Caco-2 (cell line): ENCODE measurements at regions not wholly inside any gene's neighbourhood (a gene's known extent, or its start where the extent isn't known, plus 50 kb on each side); places are given as distances from the start of the nearest gene placed in this dataset.

Source experiments
- BruUV-seq: library from RNA; stranded (reverse); fragments of 400-500 nt; replicated peaks from 2 replicates; lab custom pipeline; 2021; lab: Mats Ljungman, UMichigan
- CTCF ChIA-PET: fragments of 300-600 bp; sonication (Branson Sonifier 250); formaldehyde crosslinking; loops from one replicate; lab custom pipeline; 2022; ENCODE audit warnings: antibody characterized with exemption; lab: Charles Lee
- POLR2A ChIA-PET: fragments of 300-600 bp; sonication (Branson Sonifier 250); formaldehyde crosslinking; loops from one replicate; lab custom pipeline; 2022; ENCODE audit warnings: antibody characterized with exemption; lab: Charles Lee
- DNase-seq, 2 experiments: peaks; one replicate each; pipeline versions ENCODE4 v3.0.0 to v3.0.0-alpha.2; 2020 to 2022
- H3K27me3 ChIP-seq: replicated peaks from 2 replicates; pipeline ENCODE4 v1.6.0; 2011; ENCODE audit warnings: low read length; ENCODE audit not compliant: control insufficient read depth, insufficient read depth
- H3K36me3 ChIP-seq: 2 replicates; pipeline ENCODE4 v1.5.1; 2011; ENCODE audit warnings: low read length; ENCODE audit not compliant: control insufficient read depth, insufficient read depth
- H3K4me1 ChIP-seq: fragments of 250-450 bp; sonication (Bioruptor Pico); 2 replicates; pipeline ENCODE4 v1.5.1; 2020; ENCODE audit warnings: mild to moderate bottlenecking
- H3K4me3 ChIP-seq: 2 replicates; pipeline ENCODE4 v1.5.1; 2011; ENCODE audit warnings: low read depth, mild to moderate bottlenecking, control low read depth, low read length
- H3K9me3 ChIP-seq: fragments of 250-450 bp; sonication (Bioruptor Pico); 2 replicates; pipeline ENCODE4 v1.5.1; 2020; ENCODE audit warnings: mild to moderate bottlenecking, moderate library complexity
- H3K27ac Mint-ChIP-seq: one replicate; pipeline ENCODE4 v1.8.0; 2022; ENCODE audit warnings: mixed read lengths; ENCODE audit not compliant: unreplicated experiment
- H3K27me3 Mint-ChIP-seq: one replicate; pipeline ENCODE4 v1.8.0; 2022; ENCODE audit warnings: mixed read lengths; ENCODE audit not compliant: insufficient read depth, unreplicated experiment
- H3K36me3 Mint-ChIP-seq: one replicate; pipeline ENCODE4 v1.8.0; 2022; ENCODE audit warnings: mild to moderate bottlenecking, mixed read lengths; ENCODE audit not compliant: insufficient read depth, unreplicated experiment
- H3K4me1 Mint-ChIP-seq: one replicate; pipeline ENCODE4 v1.8.0; 2022; ENCODE audit warnings: low read depth, mixed read lengths; ENCODE audit not compliant: unreplicated experiment
- H3K4me3 Mint-ChIP-seq: one replicate; pipeline ENCODE4 v1.8.0; 2022; ENCODE audit warnings: mild to moderate bottlenecking, moderate library complexity, mixed read lengths; ENCODE audit not compliant: unreplicated experiment
- H3K9me3 Mint-ChIP-seq: one replicate; pipeline ENCODE4 v1.8.0; 2022; ENCODE audit warnings: mixed read lengths; ENCODE audit not compliant: unreplicated experiment
- CTCF ChIP-seq, 2 experiments: fragments of 200-600 bp in 1 of 2; IDR thresholded peaks; 1 replicate in 1 of 2; 2 replicates in 1 of 2; pipeline versions ENCODE4 v1.5.1 to v1.8.0; 2011 to 2022; ENCODE audit warnings: antibody characterized with exemption in 1 of 2, control low read depth in 1 of 2, inconsistent platforms in 1 of 2, low read depth in 1 of 2, low read length in 1 of 2, mild to moderate bottlenecking in 1 of 2, moderate library complexity in 1 of 2; ENCODE audit not compliant: insufficient read depth in 1 of 2, severe bottlenecking in 1 of 2, unreplicated experiment in 1 of 2
- intact Hi-C: fragments of 100-400 bp; cut with micrococcal nuclease; formaldehyde crosslinking; loops from one replicate; pipeline ENCODE4 v1.10.0; 2022; ENCODE audit not compliant: unreplicated experiment

DNA sequence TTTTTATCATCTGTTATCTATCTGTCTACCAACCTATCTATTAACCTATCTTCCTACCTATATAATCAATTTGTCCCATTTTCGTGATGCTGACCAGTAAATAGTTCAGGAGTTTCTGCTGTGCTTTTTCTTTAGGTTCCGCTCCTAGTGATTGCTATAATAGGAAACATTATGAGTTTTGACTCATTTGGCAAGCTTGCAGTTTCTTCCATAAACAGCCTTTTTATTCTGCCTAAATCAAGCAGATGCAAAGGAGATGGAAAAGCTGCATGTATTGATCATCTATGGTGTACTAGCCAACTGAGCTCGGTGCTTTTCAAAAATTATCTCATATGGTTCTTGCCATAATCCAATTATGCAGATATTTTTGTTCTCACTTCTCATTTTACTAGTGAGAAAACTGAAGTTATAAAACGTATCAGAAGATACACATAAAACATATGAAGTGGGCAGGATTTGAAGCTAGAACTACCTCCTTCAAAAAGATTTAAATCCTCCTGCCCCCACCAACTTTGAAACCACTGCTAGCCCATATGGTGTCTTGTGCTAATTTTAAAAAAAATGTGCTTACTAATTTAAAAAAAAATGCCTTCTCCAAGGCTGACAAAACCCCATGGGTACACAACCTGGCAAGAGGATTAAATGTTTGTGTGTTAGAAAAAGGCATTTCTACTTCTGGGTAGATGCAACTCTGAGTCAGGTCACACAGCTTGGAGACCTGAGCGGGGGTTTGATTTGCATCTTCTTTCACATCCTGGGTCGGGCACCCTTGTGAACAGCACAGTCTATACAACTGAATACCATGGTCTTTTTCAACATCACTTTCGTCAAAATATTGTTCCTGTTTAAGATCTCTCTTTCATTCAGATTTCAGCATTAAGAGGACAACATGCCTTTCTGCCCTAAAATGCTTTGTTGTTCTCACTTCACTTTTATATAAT, 267.0 kb downstream of the CHL1 start:
- no TSS peak for BruUV-seq
- ChIA-PET CTCF (no interaction called here), POLR2A (no interaction called here)
- Mint-ChIP-seq H3K27ac (no peak overlapping the region), H3K9me3 (no peaks in the 10 kb centered on the region), H3K27me3 (no peaks in the 10 kb centered on the region), H3K4me3 (no peak overlapping the region), H3K36me3 (no peaks in the 10 kb centered on the region), H3K4me1 (no peaks in the 10 kb centered on the region)
- no peaks in the 10 kb centered on the region for H3K36me3 ChIP-seq
- H3K9me3 ChIP-seq: no peaks in the 10 kb centered on the region
- no peak overlapping the region for H3K4me3 ChIP-seq
- no peaks in the 10 kb centered on the region for H3K4me1 ChIP-seq
- no peak for TF ChIP-seq CTCF (IDR thresholded peaks at IDR 0.05; ENCODE audit: insufficient read depth in 1 of 2, low read depth in 1 of 2, low read length in 1 of 2, severe bottlenecking in 1 of 2, unreplicated experiment in 1 of 2)
- H3K27me3 ChIP-seq: no peaks in the 10 kb centered on the region
- no peak for DNase-seq
- intact Hi-C loops: no loop called here

DNA sequence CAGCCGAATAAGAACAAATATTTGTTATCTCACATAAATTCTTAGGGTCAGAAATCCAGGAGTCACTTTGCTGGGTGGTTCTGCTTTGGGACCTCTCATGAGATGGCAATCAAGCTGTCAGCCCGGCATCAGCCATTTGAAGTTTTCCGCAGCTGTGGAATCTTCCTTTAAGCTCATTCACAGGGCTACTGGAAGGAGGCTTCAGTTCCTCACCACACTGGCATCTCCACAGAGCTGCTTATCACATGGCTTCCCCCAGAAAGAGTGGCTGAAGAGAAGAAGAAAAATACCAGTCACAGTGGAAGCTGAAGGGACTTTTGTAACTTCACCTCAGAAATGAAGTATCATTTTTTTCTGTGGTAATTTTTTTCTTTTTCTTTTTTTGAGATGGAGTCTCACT, 267.7 kb downstream of the CHL1 start:
- no peaks in the 10 kb centered on the region for H3K36me3 ChIP-seq
- H3K9me3 Mint-ChIP-seq: peaks cover 7% of the 10 kb centered on the region
- ChIA-PET CTCF (no interaction called here), POLR2A (no interaction called here)
- no TSS peak for BruUV-seq
- no peaks in the 10 kb centered on the region for H3K27me3 ChIP-seq
- H3K36me3 Mint-ChIP-seq: no peaks in the 10 kb centered on the region
- no peak for TF ChIP-seq CTCF (IDR thresholded peaks at IDR 0.05; ENCODE audit: insufficient read depth in 1 of 2, low read depth in 1 of 2, low read length in 1 of 2, severe bottlenecking in 1 of 2, unreplicated experiment in 1 of 2)
- H3K9me3 ChIP-seq: no peaks in the 10 kb centered on the region
- no peaks in the 10 kb centered on the region for H3K4me1 ChIP-seq
- no peak overlapping the region for H3K27ac Mint-ChIP-seq
- intact Hi-C loops: no loop called here
- no peaks in the 10 kb centered on the region for H3K27me3 Mint-ChIP-seq
- no peak overlapping the region for H3K4me3 ChIP-seq
- DNase-seq: no peak
- H3K4me3 Mint-ChIP-seq: no peak overlapping the region
- no peaks in the 10 kb centered on the region for H3K4me1 Mint-ChIP-seq

DNA sequence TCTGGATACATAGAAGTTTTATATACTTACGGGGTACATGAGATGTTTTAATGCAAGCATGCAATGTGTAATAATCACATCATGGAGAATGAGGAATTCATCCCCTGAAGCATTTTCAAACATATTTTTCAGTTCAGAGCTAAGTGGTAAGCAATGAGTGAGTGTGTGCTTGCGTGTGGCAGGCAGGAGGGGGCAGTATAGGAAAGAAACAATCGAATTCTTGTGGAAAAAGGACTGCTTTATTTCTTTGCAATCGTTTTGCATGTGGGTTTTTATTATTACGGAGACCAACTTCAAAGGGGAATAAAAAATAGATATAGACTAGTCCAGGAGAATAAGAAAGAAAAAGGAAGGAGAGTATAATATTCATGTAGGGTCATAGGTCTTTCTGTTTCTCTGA, 271.6 kb downstream of the CHL1 start:
- CTCF ChIA-PET: no interaction called here
- Histone ChIP-seq H3K27me3 (no peaks in the 10 kb centered on the region), H3K9me3 (no peaks in the 10 kb centered on the region), H3K36me3 (no peaks in the 10 kb centered on the region), H3K4me1 (no peaks in the 10 kb centered on the region), H3K4me3 (no peak overlapping the region)
- no peaks in the 10 kb centered on the region for H3K4me1 Mint-ChIP-seq
- peak; percentile 14 to 17 for TF ChIP-seq CTCF (IDR thresholded peaks at IDR 0.05; ENCODE audit: insufficient read depth in 1 of 2, low read depth in 1 of 2, low read length in 1 of 2, severe bottlenecking in 1 of 2, unreplicated experiment in 1 of 2)
- no peaks in the 10 kb centered on the region for H3K27me3 Mint-ChIP-seq
- H3K27ac Mint-ChIP-seq: no peak overlapping the region
- no TSS peak for BruUV-seq
- POLR2A ChIA-PET: no interaction called here
- peaks cover 24% of the 10 kb centered on the region for H3K9me3 Mint-ChIP-seq
- intact Hi-C loops: no loop called here
- no peak for DNase-seq
- no peaks in the 10 kb centered on the region for H3K36me3 Mint-ChIP-seq
- H3K4me3 Mint-ChIP-seq: no peak overlapping the region
